ENCODE measurements at regions not wholly inside any gene's neighbourhood (a gene's known extent, or its start where the extent isn't known, plus 50 kb on each side); places are given as distances from the start of the nearest gene placed in this dataset.

DNA sequence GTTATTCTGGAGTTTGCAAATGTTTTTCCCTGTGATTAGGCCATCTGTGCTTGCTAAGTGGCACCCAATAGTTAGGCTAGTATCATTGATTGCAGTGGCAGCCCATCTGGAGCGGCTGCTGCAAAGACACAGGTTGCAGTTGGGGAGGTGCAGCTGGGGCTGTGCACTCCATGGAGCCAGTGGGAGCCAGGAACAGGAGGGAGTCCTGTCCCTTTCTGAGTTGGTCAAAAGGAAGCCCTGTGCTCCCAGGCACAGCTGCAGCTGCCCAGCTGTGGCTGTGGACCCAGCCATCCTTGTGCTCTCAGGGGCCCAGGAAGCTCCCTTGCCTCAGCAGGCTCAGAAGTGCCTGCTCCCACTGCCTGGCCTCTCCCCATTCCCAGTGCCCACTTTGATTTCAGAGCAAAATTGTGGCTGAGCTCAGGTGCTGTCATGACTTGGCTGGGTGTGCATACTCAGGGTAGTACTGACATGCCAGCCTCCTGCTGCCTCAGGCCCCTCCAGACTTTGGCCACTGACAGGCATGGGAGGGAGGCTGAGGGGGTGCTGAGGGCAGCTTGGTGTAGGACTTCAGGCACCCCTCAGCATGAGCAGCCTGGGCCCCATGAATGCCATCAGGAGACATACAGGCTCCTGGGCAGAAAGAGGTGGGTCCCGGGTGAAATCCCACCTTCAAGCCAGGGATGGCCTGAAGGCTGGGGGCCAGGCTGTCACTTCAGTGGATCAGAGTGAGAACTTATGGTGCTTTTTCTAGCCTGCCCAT is 270.6 kb downstream of the PCDH20 start (continued):
- no peak for TF ChIP-seq RNF2 (IDR thresholded peaks at IDR 0.05; ENCODE audit: borderline replicate concordance, low read depth, low read length, missing control alignments, poor library complexity, severe bottlenecking)
- no peak for TF ChIP-seq CBX8 (IDR thresholded peaks at IDR 0.05; ENCODE audit: borderline replicate concordance, low read depth, low read length)
- no peak for TF ChIP-seq MAFK (IDR thresholded peaks at IDR 0.05; ENCODE audit: low read depth, low read length)
- no peak for TF ChIP-seq RXRA (IDR thresholded peaks at IDR 0.05; ENCODE audit: insufficient read depth, low read depth, low read length)
- no peak for TF ChIP-seq SP4 (IDR thresholded peaks at IDR 0.05; ENCODE audit: low read length)
- no peak for TF ChIP-seq KDM1A (IDR thresholded peaks at IDR 0.05; ENCODE audit: borderline replicate concordance, low read length)
- no peak for TF ChIP-seq JUND (IDR thresholded peaks at IDR 0.05; ENCODE audit: low read length)
